8988T (cell line): ENCODE measurements at regions not wholly inside any gene's neighbourhood (a gene's known extent, or its start where the extent isn't known, plus 50 kb on each side); places are given as distances from the start of the nearest gene placed in this dataset.

ENCODE experiments used
- DNase-seq: peaks from one replicate; pipeline ENCODE4 v3.0.0; 2011

DNA sequence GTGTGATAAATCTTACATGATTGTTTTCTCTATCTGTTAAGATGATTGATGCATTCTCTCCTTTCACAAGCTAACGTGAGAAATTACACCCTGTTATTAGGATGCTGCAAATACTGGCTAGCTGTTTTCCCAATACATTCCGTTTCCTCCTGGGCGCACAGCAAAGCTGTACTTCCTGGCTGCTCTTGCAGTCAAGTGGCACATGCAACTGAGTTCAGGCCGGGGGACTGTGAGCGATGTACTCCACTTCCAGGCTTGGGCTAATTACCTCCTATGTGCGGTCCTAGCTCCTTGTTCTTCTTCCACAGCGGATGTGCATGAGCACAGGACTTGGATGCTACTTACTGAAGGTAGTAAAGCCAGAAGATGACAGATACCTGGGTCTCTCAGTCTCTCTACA, 234.9 kb upstream of the SESN3 start:
- DNase-seq = no peak

DNA sequence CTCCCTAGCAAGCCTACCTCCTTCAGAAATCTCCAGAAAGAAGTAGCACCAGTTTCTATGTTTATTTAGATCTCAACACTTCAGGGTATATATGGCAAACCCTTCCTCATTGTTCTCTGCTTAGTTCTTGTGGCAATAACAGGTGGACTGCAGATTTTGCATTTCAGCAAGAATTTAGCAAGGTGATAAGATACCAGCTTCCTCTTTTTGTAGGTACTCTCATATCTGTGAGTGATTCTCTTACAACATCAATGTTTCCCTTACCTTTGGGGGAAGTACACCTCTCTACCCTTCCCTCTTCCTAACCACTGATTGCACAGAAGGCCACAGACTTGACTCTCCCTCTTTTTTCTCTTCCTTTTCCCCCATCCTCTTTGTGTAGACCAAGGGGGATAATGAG, 230.9 kb upstream of the SESN3 start:
- DNase-seq = no peak

GRCh38 chr11:95461348-95461747, 230.3 kb upstream of the SESN3 start:
- no peak for DNase-seq

GRCh38 chr11:95459291-95460042, 228.5 kb upstream of the SESN3 start:
- no peak for DNase-seq

DNA sequence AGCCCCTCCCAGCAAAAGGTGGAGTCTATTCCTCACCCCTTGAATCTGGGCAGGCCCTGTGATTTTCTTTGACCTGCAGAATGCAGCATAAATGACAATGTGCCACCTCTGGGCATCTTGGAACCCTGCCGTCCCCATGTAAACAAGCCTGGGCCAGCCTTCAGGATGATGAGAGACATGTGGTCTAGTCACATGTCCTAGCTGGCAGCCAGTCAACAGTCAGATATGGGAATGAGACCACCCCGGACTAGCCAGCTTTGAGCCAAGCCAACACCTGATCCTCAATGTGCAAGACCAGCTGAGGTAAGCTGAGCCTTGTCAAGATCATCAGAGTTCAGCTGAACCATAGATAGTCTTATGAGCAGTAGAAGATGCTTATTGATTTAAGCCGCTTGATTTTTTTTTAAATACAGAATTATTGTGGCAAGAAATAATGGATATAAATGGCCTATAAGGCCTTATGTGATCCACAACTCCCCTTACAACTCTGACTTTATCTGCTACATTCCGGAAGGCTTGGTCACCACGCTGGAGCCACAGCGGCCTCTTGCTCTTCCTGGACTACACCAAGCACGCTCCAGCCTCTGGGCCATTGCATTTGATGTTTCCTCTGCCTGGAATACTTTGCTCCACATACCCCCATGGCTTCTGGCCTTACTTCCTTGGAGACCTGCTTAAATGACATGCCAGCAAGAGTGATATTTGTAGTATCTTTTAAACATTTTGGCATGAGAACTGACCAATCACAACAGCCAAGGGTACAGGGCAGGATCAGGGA, 225.9 kb upstream of the SESN3 start:
- DNase-seq = no peak

DNA sequence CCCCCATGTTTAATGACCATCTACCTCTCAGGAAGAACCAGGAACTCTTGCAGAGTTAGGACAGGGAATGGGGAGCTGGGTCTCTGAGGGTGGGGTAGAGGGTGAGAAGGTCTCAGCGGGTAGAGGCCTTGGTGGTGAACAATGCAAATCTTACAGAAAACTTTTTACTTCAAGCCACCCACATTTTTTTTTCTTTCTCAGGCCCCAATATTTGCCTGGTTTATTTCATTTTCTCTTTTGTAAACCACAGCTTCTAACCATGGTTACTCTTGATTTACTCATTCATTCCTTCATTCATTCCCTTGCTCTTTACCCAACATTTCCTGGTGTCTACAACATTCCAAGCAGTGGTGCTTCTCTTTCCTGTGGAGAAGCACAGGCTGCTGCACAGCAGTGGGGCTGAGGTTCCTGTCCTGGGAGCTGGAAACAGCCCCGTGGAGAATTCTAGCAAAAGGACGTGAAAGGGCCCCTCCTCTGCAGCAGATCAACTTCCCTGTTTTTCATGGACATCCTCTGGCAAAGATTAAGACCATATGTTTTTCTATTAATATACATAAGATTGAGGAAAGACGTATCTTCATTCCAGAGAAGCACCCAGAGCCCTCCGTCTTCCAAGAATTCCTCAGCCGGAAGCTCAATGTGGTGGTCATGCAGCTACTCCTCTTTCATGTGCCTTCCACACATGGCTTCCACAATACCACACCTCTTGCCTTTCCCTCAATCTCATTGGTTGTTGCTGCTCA, 224.4 kb upstream of the SESN3 start:
- DNase-seq = no peak

DNA sequence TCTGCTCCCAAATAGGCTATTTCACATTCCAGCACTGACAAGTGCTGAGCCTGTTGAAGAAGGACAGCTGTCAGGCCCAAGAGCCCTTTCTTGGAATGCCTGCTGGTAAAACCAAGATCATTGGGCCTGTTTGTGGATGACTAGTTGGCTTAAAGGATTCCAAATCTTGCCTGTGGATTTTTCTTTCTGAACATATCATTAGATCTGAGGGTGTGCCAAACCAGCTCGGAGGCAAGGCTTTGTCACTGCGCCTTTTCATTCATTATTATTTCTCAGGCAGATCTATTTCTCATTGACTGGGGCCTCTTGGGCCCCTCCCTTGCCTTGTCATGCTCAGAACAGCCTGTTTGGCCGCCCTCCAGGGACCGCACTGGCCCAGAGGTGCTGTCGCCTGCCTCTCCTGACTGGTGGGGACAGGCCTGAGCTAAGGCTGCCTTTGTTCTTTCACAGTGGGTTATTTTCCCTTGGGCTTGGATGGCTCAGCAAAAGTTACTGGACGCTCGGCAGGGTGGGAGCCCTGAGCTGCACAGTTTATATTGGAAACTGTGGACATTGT, 222.7 kb upstream of the SESN3 start:
- no peak for DNase-seq

DNA sequence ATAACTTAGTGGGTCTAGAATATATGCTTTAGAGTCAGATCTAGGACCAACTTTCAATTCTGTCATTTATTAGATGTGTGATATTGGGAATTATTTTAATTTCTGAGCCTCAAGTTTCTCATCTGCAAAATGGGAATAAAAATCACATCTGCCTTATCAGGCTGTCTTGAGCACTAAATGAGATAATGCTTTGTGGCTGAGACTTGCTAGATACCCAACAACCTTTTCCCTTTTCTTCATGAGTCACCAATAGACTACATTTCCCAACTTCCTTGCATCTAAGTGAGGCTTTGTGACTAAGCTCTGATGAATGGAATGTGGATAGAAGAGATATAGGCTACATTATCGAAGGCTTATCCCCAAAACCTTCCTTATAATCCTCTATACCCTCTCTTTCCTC, 220.7 kb upstream of the SESN3 start:
- DNase-seq = no peak

- DNase-seq = no peak
These were observed 220.3 kb upstream of the SESN3 start for GRCh38 chr11:95451261-95451660.

DNA sequence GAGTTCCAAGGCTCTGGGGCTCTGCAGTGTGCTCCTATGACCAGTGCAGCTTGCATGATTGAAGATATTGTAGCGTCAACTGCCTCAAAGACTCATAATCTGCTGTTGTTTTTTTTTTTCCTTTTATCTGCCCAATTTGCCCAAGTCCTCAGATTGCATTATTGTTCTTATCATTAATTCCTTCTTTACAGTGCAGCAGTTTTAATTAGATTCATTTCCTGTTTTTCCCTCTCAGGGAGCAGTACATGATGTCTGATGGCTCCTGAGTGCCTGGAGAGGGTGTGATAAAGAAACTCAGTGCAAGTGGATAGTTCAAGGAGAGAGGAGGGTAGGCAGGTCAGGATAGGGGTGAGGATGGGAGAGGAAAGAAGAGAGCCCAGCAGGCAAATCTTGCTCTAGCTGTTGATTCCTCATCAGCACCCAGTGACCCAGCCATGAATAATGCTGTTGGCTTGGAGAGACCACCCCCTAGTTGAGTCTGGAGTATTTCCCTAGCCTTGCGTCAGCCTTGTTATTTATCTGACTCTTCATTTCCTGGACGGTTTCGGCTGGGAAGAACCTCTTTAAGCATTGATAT, 219.6 kb upstream of the SESN3 start:
- DNase-seq = no peak

GRCh38 chr11:95445746-95446333, 214.8 kb upstream of the SESN3 start:
- DNase-seq = no peak

- DNase-seq = no peak
These were observed 213.6 kb upstream of the SESN3 start for GRCh38 chr11:95444309-95445241.

- DNase-seq = no peak
These were observed 212.4 kb upstream of the SESN3 start for GRCh38 chr11:95443386-95443785.

- no peak for DNase-seq
These were observed 211.6 kb upstream of the SESN3 start for GRCh38 chr11:95442531-95443050.

DNA sequence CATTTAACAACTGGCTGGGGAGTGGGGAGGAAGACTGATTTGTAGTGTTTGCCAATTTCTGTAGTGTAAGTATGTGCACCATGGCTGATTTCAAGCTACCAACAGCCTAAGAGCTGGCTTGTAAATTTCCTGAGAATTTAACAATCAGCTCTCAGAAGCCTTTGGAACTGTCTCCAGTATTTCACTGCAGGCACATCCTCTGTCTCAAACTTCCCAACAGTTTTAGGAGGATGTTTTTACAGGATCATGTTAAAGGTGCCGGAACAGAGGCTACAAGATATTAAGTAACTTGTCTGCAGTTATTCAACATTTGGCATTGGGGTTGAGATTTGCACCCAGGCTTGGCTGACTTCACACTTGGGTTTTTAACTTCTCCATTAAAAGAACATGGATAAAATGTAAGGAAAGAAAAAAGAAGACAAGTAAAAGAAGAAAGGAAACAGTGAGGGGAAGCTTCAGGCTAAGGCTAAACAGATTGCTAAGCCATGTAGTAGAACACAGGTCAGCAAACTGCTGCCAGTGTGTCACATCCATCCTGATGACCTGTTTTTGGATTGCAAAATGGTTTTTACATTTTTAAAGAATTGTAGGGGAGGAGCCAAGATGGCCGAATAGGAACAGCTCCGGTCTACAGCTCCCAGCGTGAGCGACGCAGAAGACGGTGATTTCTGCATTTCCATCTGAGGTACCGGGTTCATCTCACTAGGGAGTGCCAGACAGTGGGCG, 204.8 kb upstream of the SESN3 start:
- DNase-seq = no peak

DNA sequence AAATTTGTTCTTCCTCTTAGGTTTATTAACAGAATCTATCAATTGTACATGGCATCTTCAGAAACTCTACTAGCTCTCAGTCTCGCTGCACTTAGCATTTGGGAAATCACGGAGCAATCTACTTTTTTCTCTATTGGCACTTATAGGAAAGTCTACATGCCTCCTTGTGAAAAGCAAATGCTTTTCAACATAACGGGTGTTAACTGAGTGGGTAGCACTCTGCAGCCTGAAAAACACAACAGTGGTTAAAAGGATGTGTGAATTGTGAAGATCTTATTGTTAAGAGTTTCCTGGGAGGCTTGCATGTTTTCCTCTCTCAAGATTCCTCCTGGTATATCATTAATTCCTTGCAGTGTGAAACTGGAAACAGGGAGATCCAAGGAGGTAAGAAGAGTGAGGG, 204.2 kb upstream of the SESN3 start:
- no peak for DNase-seq

- no peak for DNase-seq
These were observed 203.6 kb upstream of the SESN3 start for GRCh38 chr11:95434489-95435057.

- DNase-seq = no peak
These were observed 203.0 kb upstream of the SESN3 start for GRCh38 chr11:95434009-95434408.

DNA sequence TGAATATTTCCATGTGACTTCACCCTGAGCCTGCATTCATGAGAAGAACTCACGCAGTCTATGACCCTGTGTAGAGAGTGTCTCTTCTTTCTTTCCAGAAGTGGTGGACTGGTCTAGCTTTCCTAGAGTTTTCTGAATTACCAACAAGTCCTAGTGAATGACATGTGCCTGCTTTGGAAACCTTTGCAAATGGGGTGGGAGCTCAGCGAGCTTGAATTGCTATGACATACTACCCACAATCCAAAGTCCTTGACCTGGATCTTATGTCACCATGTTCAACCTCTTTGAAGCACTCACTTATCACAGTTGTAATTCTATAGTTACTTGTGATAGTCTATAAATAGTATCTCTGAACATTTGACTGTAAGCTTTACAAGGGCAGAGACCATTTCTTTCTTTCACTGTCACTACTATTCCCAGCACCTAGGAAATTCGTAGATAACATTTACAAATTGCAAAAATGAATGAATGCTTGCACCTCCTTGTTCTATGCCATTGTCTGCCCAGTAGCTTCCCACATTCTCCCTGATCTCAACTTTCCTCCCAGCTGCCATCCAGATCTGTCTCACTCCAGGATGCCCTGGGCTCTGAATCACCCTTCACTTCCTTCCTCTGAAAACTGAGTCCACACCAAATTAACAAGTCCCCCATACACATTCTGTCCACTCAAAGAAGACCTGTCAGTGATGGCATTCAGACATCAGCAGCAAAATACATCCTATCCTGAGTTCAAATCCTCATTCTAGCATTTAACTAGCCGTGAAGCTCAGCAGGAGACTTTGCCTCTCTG, 201.9 kb upstream of the SESN3 start:
- DNase-seq = no peak
